HG03196 (cell line): ENCODE measurements at regions not wholly inside any gene's neighbourhood (a gene's known extent, or its start where the extent isn't known, plus 50 kb on each side); places are given as distances from the start of the nearest gene placed in this dataset.
"Not testable (repeated sequence)": the region's sequence is repeated elsewhere in the genome, so short reads cannot be mapped to it uniquely, and the experiment has no call there.

Experiments
- ATAC-seq: cut with Tn5 transposase; IDR thresholded peaks from one replicate; pipeline ENCODE4 v1.9.1; 2021; ENCODE audit not compliant: unreplicated experiment

GRCh38 chr14:50018201-50018932 is 98.0 kb downstream of the VCPKMT start:
- no peak for ATAC-seq

- no peak for ATAC-seq
Measured at GRCh38 chr14:50018933-50019210, 97.5 kb downstream of the VCPKMT start.

- no peak for ATAC-seq
Measured at GRCh38 chr14:50020184-50020583, 96.2 kb downstream of the VCPKMT start.

GRCh38 chr14:50020799-50021198 is 95.6 kb downstream of the VCPKMT start:
- ATAC-seq: no peak

- no peak for ATAC-seq
Measured at GRCh38 chr14:50021261-50022031, 94.9 kb downstream of the VCPKMT start.

GRCh38 chr14:50022661-50023060 is 93.7 kb downstream of the VCPKMT start:
- no peak for ATAC-seq

- no peak for ATAC-seq
Measured at GRCh38 chr14:50023671-50024490, 92.5 kb downstream of the VCPKMT start.

GRCh38 chr14:50025073-50025472 is 91.3 kb downstream of the VCPKMT start:
- no peak for ATAC-seq

GRCh38 chr14:50025776-50026175 is 90.6 kb downstream of the VCPKMT start:
- no peak for ATAC-seq

GRCh38 chr14:50026396-50026795 is 90.0 kb downstream of the VCPKMT start:
- ATAC-seq: no peak

- ATAC-seq: no peak
Measured at GRCh38 chr14:50027816-50028215, 88.6 kb downstream of the VCPKMT start.

GRCh38 chr14:50028458-50028857 is 87.9 kb downstream of the VCPKMT start:
- no peak for ATAC-seq

- no peak for ATAC-seq
Measured at GRCh38 chr14:50030036-50030435, 86.3 kb downstream of the VCPKMT start.

- not testable (repeated sequence) for ATAC-seq
Measured at GRCh38 chr14:50030911-50031310, 85.5 kb downstream of the VCPKMT start.

- no peak for ATAC-seq
Measured at GRCh38 chr14:50031602-50032313, 84.6 kb downstream of the VCPKMT start.

GRCh38 chr14:50032462-50033167 is 83.8 kb downstream of the VCPKMT start:
- ATAC-seq: not testable (repeated sequence)

- no peak for ATAC-seq
Measured at GRCh38 chr14:50035214-50035613, 81.2 kb downstream of the VCPKMT start.

- ATAC-seq: no peak
Measured at GRCh38 chr14:50036211-50036610, 80.2 kb downstream of the VCPKMT start.

- ATAC-seq: no peak
Measured at GRCh38 chr14:50036637-50037036, 79.7 kb downstream of the VCPKMT start.

GRCh38 chr14:50037240-50037639 is 79.1 kb downstream of the VCPKMT start:
- ATAC-seq: no peak

- ATAC-seq: no peak
Measured at GRCh38 chr14:50037852-50038251, 78.5 kb downstream of the VCPKMT start.
